ENCODE measurements at regions not wholly inside any gene's neighbourhood (a gene's known extent, or its start where the extent isn't known, plus 50 kb on each side); places are given as distances from the start of the nearest gene placed in this dataset.
"Not testable (repeated sequence)": the region's sequence is repeated elsewhere in the genome, so short reads cannot be mapped to it uniquely, and the experiment has no call there.

GRCh38 chr9:91012933-91013841 is 211.6 kb downstream of the SYK start:
- peaks cover 9% of the 10 kb centered on the region for H3K4me1 Mint-ChIP-seq (ENCODE audit: low read depth)

GRCh38 chr9:91017245-91017644 is 215.6 kb downstream of the SYK start:
- Mint-ChIP-seq H3K4me3 (no peak overlapping the region), H3K27me3 (ENCODE audit: insufficient read depth) (peaks cover 13% of the 10 kb centered on the region), H3K27ac (no peak overlapping the region), H3K4me1 (ENCODE audit: low read depth) (peaks cover 9% of the 10 kb centered on the region), H3K36me3 (ENCODE audit: low read depth) (peaks cover 4% of the 10 kb centered on the region), H3K9me3 (peaks cover 33% of the 10 kb centered on the region)
- DNase-seq (ENCODE audit: low spot score), result no peak
- intact Hi-C loops (cut with micrococcal nuclease), result no loop called here

More at GRCh38 chr9:91012933-91013841, 211.6 kb downstream of the SYK start:
- intact Hi-C loops (cut with micrococcal nuclease), result no loop called here
- peaks cover 7% of the 10 kb centered on the region for H3K27me3 Mint-ChIP-seq (ENCODE audit: insufficient read depth)
- peak overlapping the region; percentile 65 for H3K27ac Mint-ChIP-seq
- peaks cover 17% of the 10 kb centered on the region for H3K9me3 Mint-ChIP-seq
- no peak overlapping the region for H3K4me3 Mint-ChIP-seq
- H3K36me3 Mint-ChIP-seq (ENCODE audit: low read depth), result peaks cover 2% of the 10 kb centered on the region
- no peak for DNase-seq (ENCODE audit: low spot score)

GRCh38 chr9:91019871-91020270 is 218.3 kb downstream of the SYK start:
- H3K36me3 Mint-ChIP-seq (ENCODE audit: low read depth); intact Hi-C loops (cut with micrococcal nuclease); H3K4me1 Mint-ChIP-seq (ENCODE audit: low read depth); H3K4me3 Mint-ChIP-seq; DNase-seq (ENCODE audit: low spot score); H3K27ac Mint-ChIP-seq: not testable (repeated sequence)
- H3K27me3 Mint-ChIP-seq (ENCODE audit: insufficient read depth), result peaks cover 15% of the 10 kb centered on the region
- peaks cover 22% of the 10 kb centered on the region for H3K9me3 Mint-ChIP-seq

- H3K36me3 Mint-ChIP-seq (ENCODE audit: low read depth); intact Hi-C loops (cut with micrococcal nuclease); H3K4me3 Mint-ChIP-seq; DNase-seq (ENCODE audit: low spot score); H3K4me1 Mint-ChIP-seq (ENCODE audit: low read depth); H3K27ac Mint-ChIP-seq: not testable (repeated sequence)
- H3K27me3 Mint-ChIP-seq (ENCODE audit: insufficient read depth), result peaks cover 18% of the 10 kb centered on the region
- peaks cover 22% of the 10 kb centered on the region for H3K9me3 Mint-ChIP-seq
These were observed 220.0 kb downstream of the SYK start for GRCh38 chr9:91021656-91022055.

- no peak overlapping the region for H3K27ac Mint-ChIP-seq
These were observed 222.1 kb downstream of the SYK start for GRCh38 chr9:91023741-91024140.

GRCh38 chr9:91024841-91025240 is 223.2 kb downstream of the SYK start:
- H3K27me3 Mint-ChIP-seq (ENCODE audit: insufficient read depth), result peaks cover 9% of the 10 kb centered on the region
- H3K36me3 Mint-ChIP-seq (ENCODE audit: low read depth), result peaks cover 3% of the 10 kb centered on the region
- no peaks in the 10 kb centered on the region for H3K4me1 Mint-ChIP-seq (ENCODE audit: low read depth)
- no peak overlapping the region for H3K27ac Mint-ChIP-seq
- intact Hi-C loops (cut with micrococcal nuclease), result no loop called here
- H3K4me3 Mint-ChIP-seq, result no peak overlapping the region
- DNase-seq (ENCODE audit: low spot score), result no peak
- peaks cover 9% of the 10 kb centered on the region for H3K9me3 Mint-ChIP-seq

More at GRCh38 chr9:91023741-91024140, 222.1 kb downstream of the SYK start:
- H3K4me1 Mint-ChIP-seq (ENCODE audit: low read depth), result no peaks in the 10 kb centered on the region
- H3K9me3 Mint-ChIP-seq, result peaks cover 12% of the 10 kb centered on the region
- no peak overlapping the region for H3K4me3 Mint-ChIP-seq
- no peak for DNase-seq (ENCODE audit: low spot score)
- intact Hi-C loops (cut with micrococcal nuclease), result no loop called here
- peaks cover 13% of the 10 kb centered on the region for H3K27me3 Mint-ChIP-seq (ENCODE audit: insufficient read depth)
- peaks cover 3% of the 10 kb centered on the region for H3K36me3 Mint-ChIP-seq (ENCODE audit: low read depth)

GRCh38 chr9:91025856-91026255 is 224.2 kb downstream of the SYK start:
- no peaks in the 10 kb centered on the region for H3K4me1 Mint-ChIP-seq (ENCODE audit: low read depth)
- peaks cover 3% of the 10 kb centered on the region for H3K9me3 Mint-ChIP-seq
- H3K4me3 Mint-ChIP-seq, result no peak overlapping the region
- intact Hi-C loops (cut with micrococcal nuclease), result no loop called here
- DNase-seq (ENCODE audit: low spot score), result no peak
- peaks cover 7% of the 10 kb centered on the region for H3K27me3 Mint-ChIP-seq (ENCODE audit: insufficient read depth)
- no peaks in the 10 kb centered on the region for H3K36me3 Mint-ChIP-seq (ENCODE audit: low read depth)
- no peak overlapping the region for H3K27ac Mint-ChIP-seq

GRCh38 chr9:91026266-91026665 is 224.6 kb downstream of the SYK start:
- Mint-ChIP-seq H3K36me3 (ENCODE audit: low read depth) (no peaks in the 10 kb centered on the region), H3K4me3 (no peak overlapping the region), H3K9me3 (no peaks in the 10 kb centered on the region), H3K4me1 (ENCODE audit: low read depth) (no peaks in the 10 kb centered on the region), H3K27me3 (ENCODE audit: insufficient read depth) (peaks cover 7% of the 10 kb centered on the region), H3K27ac (no peak overlapping the region)
- intact Hi-C loops (cut with micrococcal nuclease), result no loop called here
- DNase-seq (ENCODE audit: low spot score), result no peak

- no peaks in the 10 kb centered on the region for H3K9me3 Mint-ChIP-seq
- no peak for DNase-seq (ENCODE audit: low spot score)
- no peak overlapping the region for H3K27ac Mint-ChIP-seq
- no peak overlapping the region for H3K4me3 Mint-ChIP-seq
- no peaks in the 10 kb centered on the region for H3K4me1 Mint-ChIP-seq (ENCODE audit: low read depth)
- H3K36me3 Mint-ChIP-seq (ENCODE audit: low read depth), result no peaks in the 10 kb centered on the region
- intact Hi-C loops (cut with micrococcal nuclease), result no loop called here
- H3K27me3 Mint-ChIP-seq (ENCODE audit: insufficient read depth), result peaks cover 9% of the 10 kb centered on the region
These were observed 225.4 kb downstream of the SYK start for GRCh38 chr9:91027005-91027404.

- DNase-seq (ENCODE audit: low spot score), result no peak
- H3K4me1 Mint-ChIP-seq (ENCODE audit: low read depth), result no peaks in the 10 kb centered on the region
- no peaks in the 10 kb centered on the region for H3K36me3 Mint-ChIP-seq (ENCODE audit: low read depth)
- intact Hi-C loops (cut with micrococcal nuclease), result no loop called here
- no peaks in the 10 kb centered on the region for H3K9me3 Mint-ChIP-seq
- peaks cover 10% of the 10 kb centered on the region for H3K27me3 Mint-ChIP-seq (ENCODE audit: insufficient read depth)
- no peak overlapping the region for H3K4me3 Mint-ChIP-seq
- no peak overlapping the region for H3K27ac Mint-ChIP-seq
These were observed 226.7 kb downstream of the SYK start for GRCh38 chr9:91028166-91028827.

GRCh38 chr9:91029650-91030361 is 228.2 kb downstream of the SYK start:
- Mint-ChIP-seq H3K27ac (no peak overlapping the region), H3K4me1 (ENCODE audit: low read depth) (peaks cover 5% of the 10 kb centered on the region), H3K4me3 (no peak overlapping the region), H3K27me3 (ENCODE audit: insufficient read depth) (peaks cover 9% of the 10 kb centered on the region), H3K36me3 (ENCODE audit: low read depth) (no peaks in the 10 kb centered on the region), H3K9me3 (no peaks in the 10 kb centered on the region)
- intact Hi-C loops (cut with micrococcal nuclease), result no loop called here
- no peak for DNase-seq (ENCODE audit: low spot score)

GRCh38 chr9:91032121-91032531 is 230.5 kb downstream of the SYK start:
- H3K27me3 Mint-ChIP-seq (ENCODE audit: insufficient read depth), result peaks cover 4% of the 10 kb centered on the region
- H3K4me3 Mint-ChIP-seq, result no peak overlapping the region
- intact Hi-C loops (cut with micrococcal nuclease), result no loop called here
- peaks cover 4% of the 10 kb centered on the region for H3K36me3 Mint-ChIP-seq (ENCODE audit: low read depth)
- no peak for DNase-seq (ENCODE audit: low spot score)
- H3K27ac Mint-ChIP-seq, result no peak overlapping the region
- peaks cover 25% of the 10 kb centered on the region for H3K4me1 Mint-ChIP-seq (ENCODE audit: low read depth)
- H3K9me3 Mint-ChIP-seq, result no peaks in the 10 kb centered on the region

GRCh38 chr9:91033270-91033669 is 231.7 kb downstream of the SYK start:
- intact Hi-C loops (cut with micrococcal nuclease), result loop anchor here (1.0 kb wide), 2 partner anchors 118 to 648 kb away; no protein-coding TSS in a partner anchor

More at GRCh38 chr9:91033270-91033669, 231.7 kb downstream of the SYK start:
- H3K9me3 Mint-ChIP-seq, result no peaks in the 10 kb centered on the region
- peaks cover 4% of the 10 kb centered on the region for H3K36me3 Mint-ChIP-seq (ENCODE audit: low read depth)
- H3K4me3 Mint-ChIP-seq, result no peak overlapping the region
- peaks cover 4% of the 10 kb centered on the region for H3K27me3 Mint-ChIP-seq (ENCODE audit: insufficient read depth)
- DNase-seq (ENCODE audit: low spot score), result no peak
- H3K27ac Mint-ChIP-seq, result no peak overlapping the region
- H3K4me1 Mint-ChIP-seq (ENCODE audit: low read depth), result peaks cover 37% of the 10 kb centered on the region

Measured in activated T-helper 1 cell treated with anti-CD3 and anti-CD28 coated beads, Interleukin-12 subunit alpha, Interleukin-12 subunit beta, Interleukin-2, Interleukin-4 antibody, amounts not matched to agents 30 ng/mL and 10 ng/mL and 1 ng/mL, durations not matched to agents 14 hours and 24 hours and 36 hours (primary cell).